ENCODE measurements at regions not wholly inside any gene's neighbourhood (a gene's known extent, or its start where the extent isn't known, plus 50 kb on each side); places are given as distances from the start of the nearest gene placed in this dataset.

DNA sequence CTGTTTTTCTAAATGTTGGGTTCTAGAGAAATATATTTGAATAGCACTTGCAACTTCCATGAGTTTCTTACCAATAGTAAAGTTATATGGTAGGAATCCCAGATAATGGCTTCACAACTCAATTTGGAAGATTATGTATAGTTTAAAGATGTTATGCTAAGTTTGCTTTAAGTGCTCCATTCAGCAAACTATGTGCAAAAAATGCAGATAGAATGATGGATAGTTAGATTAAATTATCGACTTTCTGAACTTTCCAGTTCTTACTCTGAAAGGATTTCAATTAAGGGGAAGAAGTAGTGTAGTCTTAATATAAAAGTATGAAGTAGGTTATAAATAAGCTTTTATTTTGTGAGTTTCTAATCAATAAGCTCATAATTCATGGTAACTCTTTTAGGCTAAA is 60.7 kb upstream of the NFKB1 start:
- no peak for DNase-seq (ENCODE audit: low spot score)
- FAIRE-seq: no peak
- no peak overlapping the region for H3K27ac ChIP-seq (ENCODE audit: extremely low read length, insufficient read depth, low read length)
- no peaks in the 10 kb centered on the region for H3K79me2 ChIP-seq (ENCODE audit: insufficient read depth, low read length)
- no TSS peak for BruUV-seq (replicated peaks)
- TF ChIP-seq RBFOX2 (IDR thresholded peaks at IDR 0.05; ENCODE audit: low read depth, low read length): no peak
- TF ChIP-seq ZNF839 (CRISPR knock-in tag; IDR thresholded peaks at IDR 0.05; ENCODE audit: borderline replicate concordance): no peak
- TF ChIP-seq ZNF143 (CRISPR knock-in tag; IDR thresholded peaks at IDR 0.05): no peak
- TF ChIP-seq KLF6 (CRISPR knock-in tag; IDR thresholded peaks at IDR 0.05): no peak
- TF ChIP-seq ZNF83 (CRISPR knock-in tag; IDR thresholded peaks at IDR 0.05; ENCODE audit: borderline replicate concordance): no peak
- intact Hi-C loops (cut with micrococcal nuclease; ENCODE audit: unreplicated experiment): loop anchor here (5.0 to 10.0 kb wide), 2 partner anchors 274 to 637 kb away; partner anchors contain the start of gene SLC9B2
- H3K27me3 ChIP-seq (ENCODE audit: control insufficient read depth in 1 of 2, insufficient read depth in 2 of 2, low read length in 2 of 2): no peaks in the 10 kb centered on the region
- no peak overlapping the region for H3K4me3 ChIP-seq (replicated peaks in 1 of 3; ENCODE audit: insufficient read depth in 1 of 3, low read depth in 2 of 3, low read length in 3 of 3)
- WGBS (ENCODE audit: low lambda C conversion rate): 98% methylated on average over 1 of the region's 1 CpG
- ChIA-PET POLR2A (no interaction called here), CTCF (ENCODE audit: low intra/inter-chr PET ratio, low total read pairs) (no interaction called here)
- H3K4me1 ChIP-seq (ENCODE audit: insufficient read depth, low read length): peaks cover 73% of the 10 kb centered on the region
- no peaks in the 10 kb centered on the region for H3K36me3 ChIP-seq (replicated peaks in 1 of 2; ENCODE audit: control insufficient read depth in 1 of 2, insufficient read depth in 2 of 2, low read length in 2 of 2)
- in situ Hi-C loops (cut with HindIII; ENCODE audit: extremely low pct_ligation_motif_present, low pct_unique_long_range_greater_than_20kb): loop anchor here (10.0 kb wide), 1 partner anchor 174 kb away; no protein-coding TSS in a partner anchor
- no peak overlapping the region for H2AFZ ChIP-seq (ENCODE audit: low read length)
- H3K4me2 ChIP-seq (ENCODE audit: low read depth, low read length): no peak overlapping the region
- ATAC-seq: no peak
- H3K9ac ChIP-seq (ENCODE audit: insufficient read depth, low read depth, low read length): no peak overlapping the region
- no peaks in the 10 kb centered on the region for H3K9me3 ChIP-seq (ENCODE audit: low read length)
- H4K20me1 ChIP-seq (ENCODE audit: insufficient read depth, low read length): no peaks in the 10 kb centered on the region

- H3K4me2 ChIP-seq (ENCODE audit: low read depth, low read length): peak overlapping the region; percentile 76
- ChIA-PET POLR2A (interaction anchor here (1.0 to 1.9 kb wide), 6 partner anchors 35 to 1094 kb away, joined by 3 to 14 read pairs (median 6); partner anchors contain the start of genes CISD2 and UBE2D3), CTCF (ENCODE audit: low intra/inter-chr PET ratio, low total read pairs) (interaction anchor here (1.6 kb wide), 1 partner anchor 11 kb away, joined by 4 read pairs; no protein-coding TSS in a partner anchor)
- intact Hi-C loops (cut with micrococcal nuclease; ENCODE audit: unreplicated experiment): loop anchor here (5.0 to 10.0 kb wide), 2 partner anchors 273 to 635 kb away; partner anchors contain the start of gene SLC9B2
- ATAC-seq: peak; percentile 85
- TSS peak; percentile 98 for BruUV-seq (replicated peaks)
- in situ Hi-C loops (cut with HindIII; ENCODE audit: extremely low pct_ligation_motif_present, low pct_unique_long_range_greater_than_20kb): loop anchor here (10.0 kb wide), 1 partner anchor 173 kb away; no protein-coding TSS in a partner anchor
- no peaks in the 10 kb centered on the region for H3K9me3 ChIP-seq (ENCODE audit: low read length)
- DNase-seq (ENCODE audit: low spot score): peak; percentile 90
- peak overlapping the region; percentile 29 for H2AFZ ChIP-seq (ENCODE audit: low read length)
- H3K79me2 ChIP-seq (ENCODE audit: insufficient read depth, low read length): no peaks in the 10 kb centered on the region
- H3K9ac ChIP-seq (ENCODE audit: insufficient read depth, low read depth, low read length): peak overlapping the region; percentile 7
- WGBS (ENCODE audit: low lambda C conversion rate): 25% methylated on average over 8 of the region's 8 CpGs
- FAIRE-seq: peak; percentile 85
- peaks cover 73% of the 10 kb centered on the region for H3K4me1 ChIP-seq (ENCODE audit: insufficient read depth, low read length)
- H3K27me3 ChIP-seq (ENCODE audit: control insufficient read depth in 1 of 2, insufficient read depth in 2 of 2, low read length in 2 of 2): no peaks in the 10 kb centered on the region
- no peaks in the 10 kb centered on the region for H3K36me3 ChIP-seq (replicated peaks in 1 of 2; ENCODE audit: control insufficient read depth in 1 of 2, insufficient read depth in 2 of 2, low read length in 2 of 2)
- H3K27ac ChIP-seq (ENCODE audit: extremely low read length, insufficient read depth, low read length): peak overlapping the region; percentile 69
- H4K20me1 ChIP-seq (ENCODE audit: insufficient read depth, low read length): no peaks in the 10 kb centered on the region
- peak overlapping the region in 2 of 3 experiments; percentile 8 to 18; a peak in 2 of 6 replicates for H3K4me3 ChIP-seq (replicated peaks in 1 of 3; ENCODE audit: insufficient read depth in 1 of 3, low read depth in 2 of 3, low read length in 3 of 3)
- TF ChIP-seq ZNF383 (CRISPR knock-in tag; IDR thresholded peaks at IDR 0.05; ENCODE audit: borderline replicate concordance) (no peak), FOXP4 (CRISPR knock-in tag; IDR thresholded peaks at IDR 0.05) (peak; percentile 85), MBNL3 (CRISPR knock-in tag; conservative IDR thresholded peaks at IDR 0.05) (no peak), KDM1A (CRISPR knock-in tag; IDR thresholded peaks at IDR 0.05) (peak; percentile 80; the same call in 1 of the 2 replicates), KMT2B (CRISPR knock-in tag; IDR thresholded peaks at IDR 0.05) (peak; percentile 75; the same call in 1 of the 2 replicates), ARHGAP35 (CRISPR knock-in tag; IDR thresholded peaks at IDR 0.05; ENCODE audit: borderline replicate concordance) (no peak), IRF2 (CRISPR knock-in tag; IDR thresholded peaks at IDR 0.05) (peak; percentile 51; the same call in 1 of the 2 replicates), ZNF737 (CRISPR knock-in tag; IDR thresholded peaks at IDR 0.05; ENCODE audit: borderline replicate concordance) (no peak), ZNF496 (CRISPR knock-in tag; IDR thresholded peaks at IDR 0.05; ENCODE audit: insufficient replicate concordance) (no peak)
Measured at GRCh38 chr4:102441978-102442911, 58.9 kb upstream of the NFKB1 start.

All from HepG2 (cell line).